Caco-2 (cell line): ENCODE measurements at regions not wholly inside any gene's neighbourhood (a gene's known extent, or its start where the extent isn't known, plus 50 kb on each side); places are given as distances from the start of the nearest gene placed in this dataset. TPM values are rescaled to one million over a fixed set of nuclear protein-coding genes. Genes with fewer than 3 reads are reported as not detected.
A peak's percentile ranks its signal among the peaks of the same experiment; 100 is the strongest.

Experiments used
- BruUV-seq: library from RNA; stranded (reverse); fragments of 400-500 nt; replicated peaks from 2 replicates; lab custom pipeline; 2021; lab: Mats Ljungman, UMichigan
- CTCF ChIA-PET: fragments of 300-600 bp; sonication (Branson Sonifier 250); formaldehyde crosslinking; loops from one replicate; lab custom pipeline; 2022; ENCODE audit warnings: antibody characterized with exemption; lab: Charles Lee
- POLR2A ChIA-PET: fragments of 300-600 bp; sonication (Branson Sonifier 250); formaldehyde crosslinking; loops from one replicate; lab custom pipeline; 2022; ENCODE audit warnings: antibody characterized with exemption; lab: Charles Lee
- DNase-seq, 2 experiments: peaks; one replicate each; pipeline versions ENCODE4 v3.0.0 to v3.0.0-alpha.2; 2020 to 2022
- H3K27me3 ChIP-seq: replicated peaks from 2 replicates; pipeline ENCODE4 v1.6.0; 2011; ENCODE audit warnings: low read length; ENCODE audit not compliant: control insufficient read depth, insufficient read depth
- H3K36me3 ChIP-seq: 2 replicates; pipeline ENCODE4 v1.5.1; 2011; ENCODE audit warnings: low read length; ENCODE audit not compliant: control insufficient read depth, insufficient read depth
- H3K4me1 ChIP-seq: fragments of 250-450 bp; sonication (Bioruptor Pico); 2 replicates; pipeline ENCODE4 v1.5.1; 2020; ENCODE audit warnings: mild to moderate bottlenecking
- H3K4me3 ChIP-seq: 2 replicates; pipeline ENCODE4 v1.5.1; 2011; ENCODE audit warnings: low read depth, mild to moderate bottlenecking, control low read depth, low read length
- H3K9me3 ChIP-seq: fragments of 250-450 bp; sonication (Bioruptor Pico); 2 replicates; pipeline ENCODE4 v1.5.1; 2020; ENCODE audit warnings: mild to moderate bottlenecking, moderate library complexity
- H3K27ac Mint-ChIP-seq: one replicate; pipeline ENCODE4 v1.8.0; 2022; ENCODE audit warnings: mixed read lengths; ENCODE audit not compliant: unreplicated experiment
- H3K27me3 Mint-ChIP-seq: one replicate; pipeline ENCODE4 v1.8.0; 2022; ENCODE audit warnings: mixed read lengths; ENCODE audit not compliant: insufficient read depth, unreplicated experiment
- H3K36me3 Mint-ChIP-seq: one replicate; pipeline ENCODE4 v1.8.0; 2022; ENCODE audit warnings: mild to moderate bottlenecking, mixed read lengths; ENCODE audit not compliant: insufficient read depth, unreplicated experiment
- H3K4me1 Mint-ChIP-seq: one replicate; pipeline ENCODE4 v1.8.0; 2022; ENCODE audit warnings: low read depth, mixed read lengths; ENCODE audit not compliant: unreplicated experiment
- H3K4me3 Mint-ChIP-seq: one replicate; pipeline ENCODE4 v1.8.0; 2022; ENCODE audit warnings: mild to moderate bottlenecking, moderate library complexity, mixed read lengths; ENCODE audit not compliant: unreplicated experiment
- H3K9me3 Mint-ChIP-seq: one replicate; pipeline ENCODE4 v1.8.0; 2022; ENCODE audit warnings: mixed read lengths; ENCODE audit not compliant: unreplicated experiment
- intact Hi-C: fragments of 100-400 bp; cut with micrococcal nuclease; formaldehyde crosslinking; loops from one replicate; pipeline ENCODE4 v1.10.0; 2022; ENCODE audit not compliant: unreplicated experiment
- microRNA-seq: library from miRNA; unstranded; fragments of <30 nt; microRNA quantifications from one replicate; pipeline ENCODE4 v1.2.0, GENCODE V29; 2022
- TF ChIP-seq, protein P1 (sequence below), 2 experiments: fragments of 200-600 bp in 1 of 2; IDR thresholded peaks; 1 replicate in 1 of 2; 2 replicates in 1 of 2; pipeline versions ENCODE4 v1.5.1 to v1.8.0; 2011 to 2022; ENCODE audit warnings: antibody characterized with exemption in 1 of 2, control low read depth in 1 of 2, inconsistent platforms in 1 of 2, low read depth in 1 of 2, low read length in 1 of 2, mild to moderate bottlenecking in 1 of 2, moderate library complexity in 1 of 2; ENCODE audit not compliant: insufficient read depth in 1 of 2, severe bottlenecking in 1 of 2, unreplicated experiment in 1 of 2

DNA sequence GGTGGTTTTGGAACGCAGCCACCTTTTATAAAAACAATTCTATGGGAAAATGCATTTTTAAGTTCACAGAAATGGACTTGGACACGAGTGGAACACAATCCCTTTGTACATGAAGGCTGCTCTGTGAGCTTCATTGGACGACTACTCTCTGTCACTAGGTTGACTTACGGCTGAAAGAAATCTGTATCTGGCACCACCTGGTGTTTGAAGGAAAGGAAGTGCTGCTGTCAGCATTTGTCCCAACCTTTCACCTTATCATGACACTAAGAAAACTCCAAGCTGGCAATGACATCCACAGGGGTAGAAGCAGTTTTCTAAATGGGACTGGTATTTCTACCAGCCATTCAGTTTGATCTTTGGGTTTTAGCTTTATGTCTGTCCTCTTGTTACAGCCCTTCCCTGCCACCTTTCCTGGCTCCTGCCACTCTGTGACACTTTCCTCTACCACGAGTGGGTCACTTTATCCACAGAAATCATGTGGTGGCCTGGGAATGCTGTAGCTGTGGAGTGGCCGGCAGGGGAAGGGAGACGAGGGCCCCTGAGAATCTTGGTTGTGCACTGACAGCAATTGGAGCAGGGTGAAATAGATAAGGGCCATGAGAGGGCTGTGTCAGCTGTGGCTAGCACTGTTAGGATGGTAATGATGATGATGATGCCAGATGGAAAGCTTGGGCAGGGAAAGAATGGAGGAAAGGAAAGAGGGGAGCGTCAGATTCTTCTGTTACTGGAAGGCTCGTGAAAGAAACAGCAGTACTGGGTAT is 85.2 kb downstream of the TBX19 start:
- Histone ChIP-seq H3K4me3 (no peak overlapping the region), H3K4me1 (peaks cover 35% of the 10 kb centered on the region), H3K27me3 (no peaks in the 10 kb centered on the region), H3K9me3 (no peaks in the 10 kb centered on the region), H3K36me3 (peaks cover 3% of the 10 kb centered on the region)
- H3K36me3 Mint-ChIP-seq, result peaks cover 30% of the 10 kb centered on the region
- DNase-seq, result peak in 1 of 2 experiments; percentile 32
- ChIA-PET POLR2A (no interaction called here), CTCF (interaction anchor here (0.6 to 1.8 kb wide), 4 partner anchors 22 to 1822 kb away, joined by 3 to 45 read pairs (median 3); no protein-coding TSS in a partner anchor)
- H3K27ac Mint-ChIP-seq, result no peak overlapping the region
- H3K27me3 Mint-ChIP-seq, result no peaks in the 10 kb centered on the region
- no peaks in the 10 kb centered on the region for H3K9me3 Mint-ChIP-seq
- BruUV-seq, result no TSS peak
- H3K4me3 Mint-ChIP-seq, result no peak overlapping the region
- intact Hi-C loops, result loop anchor here (1.0 kb wide), 1 partner anchor 24 kb away; no protein-coding TSS in a partner anchor
- peaks cover 52% of the 10 kb centered on the region for H3K4me1 Mint-ChIP-seq
- TF ChIP-seq, protein P1, sequence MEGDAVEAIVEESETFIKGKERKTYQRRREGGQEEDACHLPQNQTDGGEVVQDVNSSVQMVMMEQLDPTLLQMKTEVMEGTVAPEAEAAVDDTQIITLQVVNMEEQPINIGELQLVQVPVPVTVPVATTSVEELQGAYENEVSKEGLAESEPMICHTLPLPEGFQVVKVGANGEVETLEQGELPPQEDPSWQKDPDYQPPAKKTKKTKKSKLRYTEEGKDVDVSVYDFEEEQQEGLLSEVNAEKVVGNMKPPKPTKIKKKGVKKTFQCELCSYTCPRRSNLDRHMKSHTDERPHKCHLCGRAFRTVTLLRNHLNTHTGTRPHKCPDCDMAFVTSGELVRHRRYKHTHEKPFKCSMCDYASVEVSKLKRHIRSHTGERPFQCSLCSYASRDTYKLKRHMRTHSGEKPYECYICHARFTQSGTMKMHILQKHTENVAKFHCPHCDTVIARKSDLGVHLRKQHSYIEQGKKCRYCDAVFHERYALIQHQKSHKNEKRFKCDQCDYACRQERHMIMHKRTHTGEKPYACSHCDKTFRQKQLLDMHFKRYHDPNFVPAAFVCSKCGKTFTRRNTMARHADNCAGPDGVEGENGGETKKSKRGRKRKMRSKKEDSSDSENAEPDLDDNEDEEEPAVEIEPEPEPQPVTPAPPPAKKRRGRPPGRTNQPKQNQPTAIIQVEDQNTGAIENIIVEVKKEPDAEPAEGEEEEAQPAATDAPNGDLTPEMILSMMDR (IDR thresholded peaks at IDR 0.05; ENCODE audit: insufficient read depth in 1 of 2, low read depth in 1 of 2, low read length in 1 of 2, severe bottlenecking in 1 of 2, unreplicated experiment in 1 of 2), result peak; percentile 41 to 47

Small RNA genes in the stretch of these regions (microRNA-seq; reads per million reads assigned to microRNA genes)
- gene MIR557, result not detected
